HG03066 (cell line): ENCODE measurements at regions not wholly inside any gene's neighbourhood (a gene's known extent, or its start where the extent isn't known, plus 50 kb on each side); places are given as distances from the start of the nearest gene placed in this dataset.

Experiments used
- ATAC-seq: cut with Tn5 transposase; IDR thresholded peaks from one replicate; pipeline ENCODE4 v1.9.1; 2021; ENCODE audit warnings: low read depth; ENCODE audit not compliant: unreplicated experiment

DNA sequence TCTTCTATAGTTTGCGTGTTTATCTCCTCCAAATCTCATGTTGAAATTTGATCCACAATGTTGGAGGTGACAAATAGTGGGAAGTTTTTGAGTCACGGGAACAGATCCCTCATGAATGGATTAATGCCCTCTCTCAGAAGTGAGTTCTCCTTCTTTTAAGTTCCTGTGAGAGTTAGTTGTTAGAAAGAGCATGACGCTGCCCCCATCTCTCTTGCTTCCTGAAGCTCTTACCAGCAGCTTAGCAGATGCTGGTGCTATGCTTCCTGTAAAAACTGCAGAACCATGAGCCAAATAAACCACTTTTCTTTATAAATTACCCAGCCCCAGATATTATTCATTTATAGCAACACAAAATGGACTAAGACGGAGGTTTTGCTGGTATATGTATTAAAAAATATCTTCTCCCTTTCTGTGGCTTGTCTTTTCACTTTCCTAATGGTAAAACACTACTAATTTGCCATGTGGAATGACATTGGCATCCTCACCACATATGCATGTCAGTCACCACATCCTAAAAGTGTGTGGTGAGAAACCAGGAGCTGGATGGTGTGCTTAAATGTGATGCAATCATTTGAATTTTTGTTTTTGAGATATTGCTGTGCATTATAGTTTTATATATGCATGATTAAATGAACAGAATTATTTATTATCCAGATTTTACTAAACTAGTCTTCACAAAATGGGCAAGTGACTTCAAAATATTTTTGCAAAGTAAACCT is 449.3 kb downstream of the ADAMTS20 start:
- no peak for ATAC-seq

- no peak for ATAC-seq
These were observed 451.8 kb downstream of the ADAMTS20 start for GRCh38 chr12:43100231-43100630.

DNA sequence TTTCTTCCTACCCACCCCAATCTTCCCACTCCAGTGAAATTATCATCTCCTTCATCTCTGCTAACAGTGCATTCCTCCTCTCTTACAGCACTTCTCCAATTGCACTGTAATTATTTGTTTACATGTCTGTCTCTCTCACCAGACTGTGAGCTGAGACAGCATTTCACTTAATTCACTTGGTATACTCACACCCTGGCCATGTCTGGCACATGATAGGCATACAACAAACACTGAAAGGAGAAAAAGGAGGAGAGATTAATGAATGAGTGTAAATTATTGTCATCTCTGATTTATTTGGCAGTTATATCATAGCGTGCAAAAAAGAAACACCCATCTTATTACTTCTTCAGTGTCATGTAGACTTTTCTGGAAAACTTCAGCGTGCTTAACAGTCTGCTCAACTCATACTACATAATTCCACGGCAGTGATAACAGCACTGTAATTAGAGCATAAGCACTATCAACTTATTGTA is 452.3 kb downstream of the ADAMTS20 start:
- no peak for ATAC-seq

DNA sequence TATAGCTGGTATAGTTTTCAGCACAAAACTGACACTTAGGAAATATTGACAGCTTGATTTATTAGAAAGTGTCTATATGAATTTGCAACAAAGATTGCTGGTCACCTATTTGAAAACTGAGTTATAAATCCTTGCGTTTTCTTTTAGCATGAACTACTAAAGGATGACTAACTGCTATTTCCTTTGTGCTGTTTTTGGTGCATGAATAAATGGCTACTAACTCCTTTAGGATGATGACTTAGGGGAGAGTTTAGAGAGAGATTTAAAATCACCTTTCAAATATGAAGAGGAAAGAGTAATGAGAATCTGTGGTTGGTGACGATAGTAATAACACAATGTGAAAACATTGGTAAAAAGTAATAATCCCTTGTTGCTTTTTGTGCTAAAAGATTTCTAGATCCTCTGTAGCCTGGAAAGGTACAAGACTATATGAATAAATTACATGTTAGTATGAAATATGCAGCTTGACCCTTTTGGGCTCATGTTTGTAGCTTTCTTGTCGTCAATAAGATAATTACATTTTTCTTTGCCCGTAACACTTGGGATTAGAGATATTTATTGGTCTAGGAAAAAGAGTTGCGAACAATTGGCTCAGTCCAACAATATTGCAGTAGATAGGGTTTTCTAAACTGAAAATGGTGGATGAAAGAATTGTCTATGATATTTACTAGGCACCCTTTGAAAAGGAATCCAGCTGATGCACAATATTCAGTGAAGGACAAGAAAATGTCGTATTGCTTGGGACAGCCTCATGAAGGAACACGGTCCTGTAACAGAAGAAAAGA is 453.0 kb downstream of the ADAMTS20 start:
- ATAC-seq = no peak

DNA sequence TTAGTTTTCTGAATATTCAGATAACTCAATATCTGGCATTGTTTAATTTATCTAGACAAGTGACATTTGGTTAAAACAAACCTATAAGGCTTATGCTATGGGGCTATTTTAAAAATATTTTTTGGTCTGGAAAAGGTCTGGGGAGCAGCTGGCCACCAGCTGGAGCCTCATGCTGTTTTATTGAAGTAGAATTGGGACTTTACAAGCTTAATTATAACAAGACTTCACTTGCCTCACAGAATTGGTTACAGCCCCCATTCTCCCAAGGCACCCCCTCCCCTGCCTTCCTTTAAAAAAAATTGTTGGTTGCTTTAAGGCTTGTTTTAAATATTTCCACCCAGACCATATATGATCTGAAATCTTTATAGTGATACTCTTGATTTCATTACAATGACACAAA is 453.9 kb downstream of the ADAMTS20 start:
- no peak for ATAC-seq

- ATAC-seq = no peak
These were observed 454.5 kb downstream of the ADAMTS20 start for GRCh38 chr12:43097471-43097870.

- no peak for ATAC-seq
These were observed 456.2 kb downstream of the ADAMTS20 start for GRCh38 chr12:43095669-43096280.

- no peak for ATAC-seq
These were observed 457.0 kb downstream of the ADAMTS20 start for GRCh38 chr12:43094886-43095575.

DNA sequence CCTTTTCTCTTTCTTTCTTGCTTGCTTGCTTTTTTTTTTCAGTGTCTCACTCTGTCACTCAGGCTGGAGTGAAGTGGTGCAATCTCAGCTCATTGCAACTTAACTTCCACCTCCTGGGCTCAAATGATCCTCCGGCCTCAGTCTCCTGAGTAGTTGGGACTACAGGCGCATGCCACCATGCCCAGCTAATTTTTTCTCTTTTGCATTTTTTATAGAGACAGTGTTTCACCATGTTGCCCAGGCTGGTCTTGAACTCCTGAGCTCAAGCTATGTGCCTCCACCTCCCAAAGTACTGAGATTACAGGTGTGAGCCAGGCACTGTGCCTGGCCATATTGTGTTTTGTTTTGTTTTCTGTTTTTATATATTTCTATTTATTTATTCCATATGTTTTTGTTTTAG is 461.0 kb downstream of the ADAMTS20 start:
- ATAC-seq = no peak

- ATAC-seq = no peak
These were observed 464.6 kb downstream of the ADAMTS20 start for GRCh38 chr12:43087195-43088091.

DNA sequence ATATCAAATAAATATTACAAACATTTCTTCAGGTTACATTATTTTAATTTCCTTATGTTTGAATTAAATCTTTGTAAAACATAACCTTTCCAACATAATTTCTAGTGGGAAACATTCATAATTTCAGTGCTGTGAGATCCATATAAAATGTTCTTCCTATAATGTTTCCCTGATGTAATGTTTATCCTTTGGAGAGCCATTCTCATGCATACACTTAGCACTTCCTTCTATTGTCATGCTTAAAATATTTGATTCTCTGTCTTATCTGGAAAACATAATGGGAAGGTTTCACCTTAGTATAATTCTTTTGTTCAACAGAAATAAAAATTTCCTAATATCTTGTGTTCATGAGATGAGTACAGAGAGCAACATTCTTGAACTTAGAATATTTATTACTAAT is 472.5 kb downstream of the ADAMTS20 start:
- ATAC-seq = no peak

DNA sequence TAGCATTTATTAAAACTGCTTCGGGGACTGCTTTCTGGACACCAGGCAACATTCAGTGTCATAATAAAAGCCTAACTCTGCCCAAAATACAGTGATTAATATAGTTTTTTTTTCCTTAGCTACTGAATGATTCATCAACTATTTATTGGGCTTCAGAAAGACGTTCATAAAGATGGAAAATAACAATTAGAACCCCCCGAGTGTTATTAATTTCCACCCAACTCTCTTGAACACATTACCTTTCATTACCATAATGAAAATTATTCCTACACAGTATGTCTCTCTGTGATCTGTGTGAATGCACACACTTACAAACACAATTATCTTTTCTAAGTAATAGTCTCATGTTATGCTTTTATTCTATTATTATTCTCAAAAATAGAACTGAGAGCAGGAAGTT is 473.0 kb downstream of the ADAMTS20 start:
- no peak for ATAC-seq

- ATAC-seq = no peak
These were observed 479.6 kb downstream of the ADAMTS20 start for GRCh38 chr12:43072431-43072830.

DNA sequence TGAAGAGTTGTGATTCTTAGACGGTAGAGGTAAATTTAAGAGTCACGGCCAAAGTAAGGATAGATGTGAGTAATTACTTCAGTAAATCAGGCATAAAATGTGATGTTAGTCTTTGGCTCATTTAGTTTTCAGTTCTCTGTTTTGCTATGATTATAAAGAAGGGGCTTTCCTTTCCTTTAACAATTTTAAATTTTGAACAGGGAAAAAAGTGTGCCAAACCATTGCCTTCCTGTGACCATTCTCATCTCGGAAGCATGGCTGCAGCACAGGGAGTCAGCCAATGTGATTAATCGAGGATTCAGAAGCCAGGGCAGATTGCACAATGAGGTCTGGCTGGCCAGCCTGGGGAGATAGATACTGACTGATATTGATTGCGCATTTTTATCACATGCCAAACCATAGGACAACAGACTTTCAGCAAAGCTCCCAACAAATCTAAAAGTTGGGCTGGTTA is 480.2 kb upstream of the PRICKLE1 start:
- no peak for ATAC-seq

- no peak for ATAC-seq
These were observed 476.9 kb upstream of the PRICKLE1 start for GRCh38 chr12:43066471-43066870.

DNA sequence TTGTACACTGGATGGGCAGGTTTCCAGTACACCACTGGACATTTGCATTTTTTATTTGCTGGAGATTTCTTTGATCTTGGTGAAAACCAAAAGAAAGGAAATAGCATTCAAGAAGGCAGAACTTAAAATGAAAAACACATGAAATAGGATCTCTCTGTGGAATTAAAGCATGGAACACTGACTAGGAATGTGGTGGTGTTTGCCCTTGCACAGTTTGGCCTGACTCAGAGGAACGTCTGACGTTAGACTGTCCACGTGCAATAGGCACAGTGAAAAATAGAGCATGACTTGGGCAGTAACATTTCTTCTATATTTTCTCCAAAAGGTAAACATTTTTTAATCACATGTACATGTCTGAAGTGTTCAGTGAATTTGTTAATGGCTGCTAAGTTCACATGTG is 474.1 kb upstream of the PRICKLE1 start:
- ATAC-seq = no peak

GRCh38 chr12:43062201-43062895 is 472.8 kb upstream of the PRICKLE1 start:
- no peak for ATAC-seq

DNA sequence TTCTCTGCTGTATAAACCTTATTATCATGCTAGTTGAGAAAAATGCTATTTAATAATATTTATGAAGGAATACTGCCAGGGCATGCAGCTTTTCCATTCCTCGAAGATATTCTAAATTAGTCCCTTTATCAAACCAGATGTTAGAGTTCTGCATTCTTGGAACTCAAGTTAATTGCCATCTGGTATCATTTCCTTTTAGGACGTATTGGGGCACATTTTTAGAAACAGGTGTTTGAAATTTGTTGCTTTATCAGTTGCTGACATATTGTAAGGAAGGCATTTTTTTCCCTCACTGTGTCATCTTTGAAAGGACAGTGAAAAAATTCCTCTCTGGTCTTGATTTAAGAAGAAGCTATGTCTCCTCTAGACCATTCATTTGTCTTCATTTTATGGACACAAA is 471.2 kb upstream of the PRICKLE1 start:
- ATAC-seq = no peak

DNA sequence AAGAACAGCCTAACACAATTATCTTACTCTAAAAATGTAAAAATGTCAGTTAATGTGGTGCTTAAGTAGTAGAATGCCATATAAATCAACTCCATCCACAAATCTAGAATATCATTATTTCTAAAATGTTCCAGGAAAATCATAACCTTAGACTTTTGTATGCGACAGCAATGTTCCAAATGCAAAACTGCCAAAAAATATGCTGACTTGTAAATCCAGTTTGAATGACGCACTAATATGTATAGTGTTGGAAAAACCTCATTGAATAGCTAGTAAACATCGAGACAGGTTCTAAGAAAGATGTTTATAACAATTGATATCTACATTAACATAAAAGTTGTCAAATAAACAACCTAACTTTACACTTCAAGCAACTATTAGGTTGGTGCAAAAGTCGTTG is 469.1 kb upstream of the PRICKLE1 start:
- ATAC-seq = no peak
